ENCODE measurements at regions not wholly inside any gene's neighbourhood (a gene's known extent, or its start where the extent isn't known, plus 50 kb on each side); places are given as distances from the start of the nearest gene placed in this dataset.

- TF ChIP-seq POLR2A (IDR thresholded peaks at IDR 0.05; ENCODE audit: low read depth, low read length) (no peak), POLR2AphosphoS5 (IDR thresholded peaks at IDR 0.05; ENCODE audit: low read depth, low read length) (no peak), TAF1 (IDR thresholded peaks at IDR 0.05; ENCODE audit: low read depth, low read length) (no peak), POU2F2 (IDR thresholded peaks at IDR 0.05; ENCODE audit: low read depth, low read length) (no peak)
These were observed 555.6 kb upstream of the LARGE1 start for GRCh38 chr22:34475886-34476285.
